Mesodermal cell (in vitro differentiated cells): ENCODE measurements at regions not wholly inside any gene's neighbourhood (a gene's known extent, or its start where the extent isn't known, plus 50 kb on each side); places are given as distances from the start of the nearest gene placed in this dataset.
A peak's percentile ranks its signal among the peaks of the same experiment; 100 is the strongest.

Experiments
- H3K27ac ChIP-seq: 2 replicates; pipeline ENCODE4 v1.7.0; 2013; ENCODE audit warnings: mild to moderate bottlenecking, low read depth, low read length, moderate library complexity; ENCODE audit not compliant: severe bottlenecking
- H3K36me3 ChIP-seq: 2 replicates; pipeline ENCODE4 v1.7.1; 2013; ENCODE audit warnings: mild to moderate bottlenecking, low read length, moderate library complexity; ENCODE audit not compliant: control insufficient read depth, insufficient read depth
- H3K4me1 ChIP-seq: one replicate; pipeline ENCODE4 v1.7.1; 2013; ENCODE audit warnings: mild to moderate bottlenecking, low read length; ENCODE audit not compliant: insufficient read depth, control insufficient read depth, poor library complexity, severe bottlenecking
- H3K4me3 ChIP-seq: 2 replicates; pipeline ENCODE4 v1.7.0; 2013; ENCODE audit warnings: low read length, control low read depth, mild to moderate bottlenecking; ENCODE audit not compliant: insufficient read depth, poor library complexity, severe bottlenecking; ENCODE audit errors: extremely low read depth
- H3K9me3 ChIP-seq: 2 replicates; pipeline ENCODE4 v1.7.1; 2013; ENCODE audit warnings: mild to moderate bottlenecking, low read length, moderate library complexity; ENCODE audit not compliant: control insufficient read depth
- WGBS, 2 experiments: methylation state at CpG; one replicate each; pipeline ENCODE4 v1.1.5; 2013; ENCODE audit warnings: missing lambda C conversion rate in 2 of 2; ENCODE audit not compliant: insufficient coverage in 2 of 2; 5-methylcytosine and 5-hydroxymethylcytosine counted together

DNA sequence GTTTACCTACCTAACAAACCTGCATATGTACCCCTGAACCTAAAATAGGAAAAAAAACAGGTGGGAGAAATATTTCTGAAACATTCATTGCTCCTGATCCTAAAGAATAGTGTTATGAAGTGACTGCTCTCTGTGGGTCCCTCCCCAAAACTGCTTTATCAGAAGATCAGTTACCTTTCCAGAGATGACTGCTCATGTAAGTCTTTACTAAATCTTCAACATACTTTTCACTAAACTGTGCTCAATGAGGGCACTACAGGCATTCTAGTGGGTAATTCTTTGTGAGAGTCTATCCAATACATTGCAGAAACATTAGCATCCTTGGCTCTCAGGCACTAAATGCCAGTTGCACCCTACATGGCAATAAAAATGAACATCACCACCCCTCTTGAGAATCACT, 189.3 kb upstream of the STK17B start:
- no peaks in the 10 kb centered on the region for H3K9me3 ChIP-seq
- peak overlapping the region; percentile 22 for H3K4me3 ChIP-seq
- no peaks in the 10 kb centered on the region for H3K36me3 ChIP-seq
- no peaks in the 10 kb centered on the region for H3K4me1 ChIP-seq
- no peak overlapping the region for H3K27ac ChIP-seq

DNA sequence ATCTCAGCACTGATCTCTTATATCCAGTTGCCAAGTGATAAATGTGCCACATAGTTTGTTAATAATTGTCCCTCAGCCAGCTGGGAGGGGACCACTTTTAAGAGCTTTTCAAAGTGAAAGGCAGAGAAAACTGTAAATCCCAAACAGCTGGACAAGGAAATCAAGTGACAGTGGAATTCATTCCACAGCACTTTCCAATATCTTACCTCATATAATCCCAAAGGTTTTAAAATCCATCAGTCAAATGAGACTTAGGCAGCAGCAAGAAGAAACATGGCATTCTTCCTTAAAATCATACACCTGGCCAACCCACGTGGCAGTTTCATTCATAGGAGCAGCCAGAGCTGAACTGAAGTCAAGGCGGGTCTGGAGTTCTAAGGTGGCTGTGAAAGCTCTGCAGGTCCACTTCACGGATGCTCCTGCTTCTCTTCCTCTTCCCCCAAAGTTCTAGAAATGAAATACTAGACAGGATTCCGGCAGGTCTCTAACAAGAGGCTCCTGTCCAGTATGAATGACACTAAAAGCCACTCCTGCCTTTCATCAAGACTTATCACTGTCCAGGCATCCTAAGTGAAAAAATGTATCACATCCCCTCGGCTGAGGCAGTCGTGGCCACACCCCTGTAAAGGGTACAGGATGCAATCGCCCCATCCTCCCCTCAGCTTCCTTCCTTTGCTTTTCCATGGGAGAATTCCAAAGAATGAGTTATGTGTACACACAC, 190.4 kb upstream of the STK17B start:
- H3K4me1 ChIP-seq, result no peaks in the 10 kb centered on the region
- H3K27ac ChIP-seq, result no peak overlapping the region
- H3K36me3 ChIP-seq, result no peaks in the 10 kb centered on the region
- peak overlapping the region; percentile 22 for H3K4me3 ChIP-seq
- no peaks in the 10 kb centered on the region for H3K9me3 ChIP-seq
- 83 to 89% methylated on average over 4 to 5 of the region's 7 CpGs for WGBS, 2 experiments

DNA sequence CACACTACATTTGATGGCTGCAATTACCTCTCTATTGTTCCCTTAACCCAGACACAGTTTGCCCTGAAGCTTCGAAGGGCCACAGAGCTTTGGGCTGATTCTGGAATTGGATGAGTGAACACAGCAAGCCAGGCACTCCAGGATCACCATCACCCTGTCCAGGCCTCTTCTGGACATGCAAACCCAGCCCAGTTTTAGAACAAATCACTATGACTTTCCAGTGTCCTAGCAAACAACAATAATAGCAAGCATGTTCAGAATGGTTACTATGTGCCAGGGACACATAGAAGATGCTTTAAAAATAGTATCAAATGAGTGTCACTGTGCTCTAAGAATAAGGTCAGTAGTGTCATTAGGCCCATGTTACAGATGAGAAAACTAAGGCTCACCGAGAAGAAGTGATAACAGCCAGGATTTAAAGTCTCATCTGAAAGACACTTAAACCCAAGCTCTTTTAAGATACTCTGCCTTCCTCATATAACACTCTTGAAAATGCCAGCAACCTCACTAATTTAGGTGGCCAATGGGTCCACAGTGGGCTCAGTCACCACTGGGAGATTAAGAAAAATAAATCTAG, 191.7 kb upstream of the STK17B start:
- H3K4me1 ChIP-seq, result no peaks in the 10 kb centered on the region
- no peaks in the 10 kb centered on the region for H3K36me3 ChIP-seq
- WGBS, 2 experiments, result 93 to 100% methylated on average over 2 of the region's 2 CpGs
- no peak overlapping the region for H3K27ac ChIP-seq
- H3K9me3 ChIP-seq, result peaks cover 2% of the 10 kb centered on the region
- H3K4me3 ChIP-seq, result no peak overlapping the region

DNA sequence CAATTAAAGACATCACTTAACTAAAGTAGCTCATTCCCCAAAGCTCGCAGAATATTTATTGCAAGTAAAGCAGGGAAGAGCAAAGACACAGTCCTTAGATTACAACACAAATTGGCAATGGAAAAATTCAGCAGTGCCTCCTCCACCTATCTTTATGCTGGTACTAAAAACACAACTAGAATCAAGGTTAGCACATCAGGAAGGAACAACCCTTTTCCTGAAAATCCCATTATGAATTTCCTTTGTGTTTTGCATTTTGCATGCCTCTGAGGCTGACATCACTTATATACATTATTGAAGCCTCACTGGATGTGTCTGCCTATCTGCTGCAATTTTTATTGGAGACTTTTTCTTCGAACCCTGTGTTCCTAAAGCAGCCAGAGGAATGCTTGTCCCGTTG, 193.8 kb upstream of the STK17B start:
- Histone ChIP-seq H3K9me3 (peaks cover 9% of the 10 kb centered on the region), H3K36me3 (no peaks in the 10 kb centered on the region), H3K4me1 (peaks cover 2% of the 10 kb centered on the region), H3K4me3 (no peak overlapping the region), H3K27ac (no peak overlapping the region)
- WGBS, 2 experiments, result 90 to 100% methylated on average over 2 of the region's 3 CpGs

DNA sequence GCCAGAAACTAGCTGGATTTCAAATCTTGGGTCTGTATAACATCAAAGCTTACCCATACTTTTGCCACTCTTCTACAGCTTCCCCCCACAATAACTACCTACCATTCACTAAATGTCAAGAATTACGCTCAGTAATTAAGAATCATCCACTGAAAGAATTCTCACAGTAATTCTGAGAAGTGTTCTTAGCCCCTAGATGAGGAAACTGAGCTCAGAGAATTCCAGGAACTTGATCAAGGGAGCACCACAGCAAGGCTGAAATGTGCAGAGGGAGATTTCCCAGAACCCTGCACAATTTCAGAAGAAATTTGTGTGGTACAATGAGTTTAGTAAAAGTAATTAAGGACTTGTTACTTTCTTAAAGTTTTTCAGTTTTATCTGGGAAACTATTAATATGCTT, 194.5 kb upstream of the STK17B start:
- no peaks in the 10 kb centered on the region for H3K36me3 ChIP-seq
- no peak overlapping the region for H3K4me3 ChIP-seq
- H3K4me1 ChIP-seq, result peaks cover 7% of the 10 kb centered on the region
- no peak overlapping the region for H3K27ac ChIP-seq
- no CpG with 5 or more reads among the region's 1 CpG for WGBS, 2 experiments
- peaks cover 9% of the 10 kb centered on the region for H3K9me3 ChIP-seq

DNA sequence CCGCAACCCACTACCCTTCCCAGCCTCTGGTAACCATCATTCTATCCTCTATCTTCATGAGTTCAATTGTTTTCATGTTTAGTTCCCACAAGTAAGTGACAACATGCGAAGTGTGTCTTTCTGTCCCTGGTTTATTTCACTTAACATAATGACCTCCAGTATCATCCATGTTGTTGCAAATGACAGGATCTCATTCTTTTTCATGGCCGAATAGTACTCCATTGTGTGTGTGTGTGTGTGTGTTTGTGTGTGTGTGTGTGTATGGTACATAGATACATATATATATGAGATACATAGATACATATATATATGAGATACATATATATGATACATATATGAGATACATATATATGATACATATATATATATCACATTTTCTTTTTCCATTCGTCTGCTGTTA, 196.3 kb upstream of the STK17B start:
- Histone ChIP-seq H3K36me3 (no peaks in the 10 kb centered on the region), H3K9me3 (peaks cover 9% of the 10 kb centered on the region), H3K4me1 (peaks cover 7% of the 10 kb centered on the region), H3K27ac (no peak overlapping the region), H3K4me3 (no peak overlapping the region)
- 93 to 100% methylated on average over 1 to 2 of the region's 4 CpGs for WGBS, 2 experiments

DNA sequence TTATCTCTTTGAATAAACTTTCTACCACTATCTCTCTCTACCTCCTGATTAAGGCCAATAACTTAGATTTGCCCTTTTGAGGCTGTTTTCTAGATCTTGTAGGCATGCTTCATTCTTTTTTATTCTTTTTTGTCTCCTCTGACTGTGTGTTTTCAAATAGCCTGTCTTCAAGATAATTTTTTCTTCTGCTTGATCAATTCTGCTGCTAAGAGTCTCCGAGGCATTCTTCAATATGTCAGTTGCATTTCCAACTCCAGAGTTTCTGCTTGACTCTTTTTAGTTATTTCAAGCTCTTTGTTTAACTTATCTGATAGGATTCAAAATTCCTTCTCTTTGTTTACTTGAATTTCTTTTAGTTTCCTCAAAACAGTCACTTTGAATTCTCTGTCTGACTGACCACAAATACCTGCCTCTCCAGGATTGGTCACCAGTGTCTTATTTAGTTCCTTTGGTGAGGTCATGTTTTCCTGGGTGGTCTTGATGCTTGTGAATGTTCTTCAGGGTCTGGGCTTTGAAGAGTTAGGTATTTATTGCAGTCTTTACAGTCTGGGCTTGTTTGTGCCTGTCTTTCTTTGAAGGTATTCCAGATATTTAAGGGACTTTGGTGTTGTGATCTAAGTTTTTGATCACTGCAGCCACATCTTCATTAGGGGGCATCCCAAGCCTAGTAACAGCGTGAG, 197.3 kb upstream of the STK17B start:
- peaks cover 9% of the 10 kb centered on the region for H3K9me3 ChIP-seq
- H3K36me3 ChIP-seq, result no peaks in the 10 kb centered on the region
- no peak overlapping the region for H3K4me3 ChIP-seq
- 100% methylated on average over 1 of the region's 2 CpGs; no CpG with 5 or more reads in 1 of the 2 experiments for WGBS, 2 experiments
- peak overlapping the region; percentile 12 for H3K27ac ChIP-seq
- peaks cover 7% of the 10 kb centered on the region for H3K4me1 ChIP-seq

DNA sequence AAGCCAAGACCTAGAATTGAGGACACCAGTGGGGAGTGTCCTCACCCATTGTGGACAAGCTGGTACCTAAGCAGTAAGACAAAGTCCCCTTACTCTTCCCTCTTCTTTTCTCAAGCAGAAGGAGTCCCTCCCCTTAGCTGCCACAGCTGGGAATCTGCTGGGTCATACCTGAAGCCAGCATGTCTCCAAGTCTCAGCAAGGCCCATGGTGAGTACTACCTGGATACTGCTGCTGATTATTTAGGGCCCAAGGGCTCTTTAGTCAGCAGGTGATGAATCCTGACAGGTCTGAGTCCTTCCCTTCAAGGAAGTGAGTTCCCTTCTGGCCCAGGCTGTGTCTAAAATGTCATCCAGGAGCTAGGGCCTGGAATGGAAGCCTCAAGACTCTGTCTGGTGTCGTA, 198.6 kb upstream of the STK17B start:
- Histone ChIP-seq H3K4me1 (peaks cover 7% of the 10 kb centered on the region), H3K9me3 (peaks cover 9% of the 10 kb centered on the region), H3K36me3 (no peaks in the 10 kb centered on the region), H3K4me3 (no peak overlapping the region), H3K27ac (no peak overlapping the region)
- WGBS, 2 experiments, result 85 to 100% methylated on average over 1 of the region's 1 CpG

DNA sequence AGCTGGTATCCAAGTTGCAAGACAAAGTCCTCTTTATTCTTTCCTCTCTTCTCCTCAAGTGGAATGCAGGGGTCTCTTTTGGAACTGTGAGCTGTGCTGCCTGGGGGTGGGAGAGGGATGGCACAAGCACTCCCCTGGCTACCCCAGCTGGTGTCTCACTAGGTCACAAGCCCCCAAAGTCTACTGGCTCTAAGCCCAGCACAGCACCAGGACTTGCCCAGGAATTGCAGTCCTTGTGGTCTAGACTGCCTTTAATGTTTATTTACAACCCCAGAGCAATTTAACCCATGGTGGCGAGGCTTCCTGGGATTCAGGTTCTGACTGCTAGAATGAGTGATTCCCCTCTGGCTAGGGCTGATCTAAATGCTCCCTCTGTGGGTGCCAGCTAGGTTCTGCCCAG, 199.0 kb upstream of the STK17B start:
- H3K36me3 ChIP-seq, result no peaks in the 10 kb centered on the region
- H3K9me3 ChIP-seq, result peaks cover 9% of the 10 kb centered on the region
- H3K4me3 ChIP-seq, result no peak overlapping the region
- H3K27ac ChIP-seq, result no peak overlapping the region
- 80 to 92% methylated on average over 1 of the region's 1 CpG for WGBS, 2 experiments
- H3K4me1 ChIP-seq, result peaks cover 7% of the 10 kb centered on the region

DNA sequence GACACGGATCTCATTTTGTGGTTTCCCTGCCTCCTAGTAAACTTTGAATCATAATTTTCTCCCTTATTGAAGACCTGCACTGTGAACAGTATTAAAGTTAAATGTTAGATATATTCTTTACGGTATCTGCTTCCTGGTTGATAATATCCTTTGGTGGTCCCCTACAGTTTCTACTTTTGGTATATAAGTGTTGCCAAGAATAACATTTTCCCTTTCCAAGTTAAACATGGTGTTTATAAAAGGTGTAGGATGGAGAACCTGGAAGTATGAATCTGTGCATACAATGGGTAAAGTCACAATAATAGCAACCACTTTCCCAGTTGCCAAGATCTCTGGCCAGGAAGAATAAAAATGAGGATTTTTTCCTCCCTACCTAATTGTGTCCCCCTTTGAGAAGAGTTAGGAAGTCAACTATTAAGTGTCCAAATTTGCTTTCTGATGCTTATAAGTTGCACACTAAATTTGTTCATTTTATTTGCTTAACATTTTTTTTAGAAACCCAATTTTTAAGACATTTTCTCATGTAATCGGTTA, 201.0 kb upstream of the STK17B start:
- H3K4me3 ChIP-seq, result no peak overlapping the region
- no peaks in the 10 kb centered on the region for H3K36me3 ChIP-seq
- 100% methylated on average over 1 of the region's 3 CpGs for WGBS, 2 experiments
- H3K27ac ChIP-seq, result no peak overlapping the region
- H3K4me1 ChIP-seq, result peaks cover 7% of the 10 kb centered on the region
- H3K9me3 ChIP-seq, result peaks cover 9% of the 10 kb centered on the region
